SJCRH30 (cell line): ENCODE measurements at regions not wholly inside any gene's neighbourhood (a gene's known extent, or its start where the extent isn't known, plus 50 kb on each side); places are given as distances from the start of the nearest gene placed in this dataset.
"Not testable (repeated sequence)": the region's sequence is repeated elsewhere in the genome, so short reads cannot be mapped to it uniquely, and the experiment has no call there.

Experiments
- DNase-seq, 2 experiments: peaks; one replicate each; pipeline ENCODE4 v3.0.0-alpha.2; 2015 to 2020
- H3K27ac ChIP-seq: fragments of 250-450 bp; sonication (Bioruptor Pico); 2 replicates; pipeline ENCODE4 v1.5.1; 2020; ENCODE audit warnings: mild to moderate bottlenecking, moderate library complexity
- H3K27me3 ChIP-seq: fragments of 250-450 bp; sonication (Bioruptor Pico); 2 replicates; pipeline ENCODE4 v1.5.1; 2020; ENCODE audit warnings: mild to moderate bottlenecking, moderate library complexity
- H3K36me3 ChIP-seq: fragments of 250-450 bp; sonication (Bioruptor Pico); 2 replicates; pipeline ENCODE4 v1.5.1; 2020; ENCODE audit warnings: mild to moderate bottlenecking, moderate library complexity
- H3K4me1 ChIP-seq: fragments of 250-450 bp; sonication (Bioruptor Pico); 2 replicates; pipeline ENCODE4 v1.5.1; 2020; ENCODE audit warnings: mild to moderate bottlenecking, moderate library complexity
- H3K4me3 ChIP-seq: fragments of 250-450 bp; sonication (Bioruptor Pico); 2 replicates; pipeline ENCODE4 v1.5.1; 2020; ENCODE audit warnings: mild to moderate bottlenecking, moderate library complexity
- H3K9me3 ChIP-seq: fragments of 250-450 bp; sonication (Bioruptor Pico); replicated peaks from 2 replicates; pipeline ENCODE4 v1.5.1; 2020; ENCODE audit warnings: mild to moderate bottlenecking, moderate library complexity

DNA sequence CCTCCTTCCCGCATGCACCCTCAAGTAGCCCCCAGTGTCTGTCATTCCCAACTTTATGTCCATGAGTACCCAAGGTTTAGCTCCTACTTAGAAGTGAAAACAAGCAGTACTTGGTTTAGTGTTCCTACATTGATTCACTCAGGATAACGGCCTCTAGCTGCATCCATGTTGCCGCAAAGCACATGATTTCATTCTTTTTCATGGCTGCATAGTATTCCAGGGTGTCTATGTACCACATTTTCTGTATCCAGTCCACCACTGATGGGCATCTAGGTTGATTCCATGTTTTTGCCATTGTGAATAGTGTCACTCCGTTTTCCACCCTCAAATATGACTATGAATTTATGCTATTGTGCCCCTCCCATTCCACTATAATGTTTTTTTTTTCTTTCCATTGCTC lies 130.5 kb upstream of the MXRA5 start:
- H3K36me3 ChIP-seq = no peaks in the 10 kb centered on the region
- no peaks in the 10 kb centered on the region for H3K27me3 ChIP-seq
- no peaks in the 10 kb centered on the region for H3K9me3 ChIP-seq
- H3K27ac ChIP-seq = no peak overlapping the region
- no peak for DNase-seq
- no peaks in the 10 kb centered on the region for H3K4me1 ChIP-seq
- no peak overlapping the region for H3K4me3 ChIP-seq

DNA sequence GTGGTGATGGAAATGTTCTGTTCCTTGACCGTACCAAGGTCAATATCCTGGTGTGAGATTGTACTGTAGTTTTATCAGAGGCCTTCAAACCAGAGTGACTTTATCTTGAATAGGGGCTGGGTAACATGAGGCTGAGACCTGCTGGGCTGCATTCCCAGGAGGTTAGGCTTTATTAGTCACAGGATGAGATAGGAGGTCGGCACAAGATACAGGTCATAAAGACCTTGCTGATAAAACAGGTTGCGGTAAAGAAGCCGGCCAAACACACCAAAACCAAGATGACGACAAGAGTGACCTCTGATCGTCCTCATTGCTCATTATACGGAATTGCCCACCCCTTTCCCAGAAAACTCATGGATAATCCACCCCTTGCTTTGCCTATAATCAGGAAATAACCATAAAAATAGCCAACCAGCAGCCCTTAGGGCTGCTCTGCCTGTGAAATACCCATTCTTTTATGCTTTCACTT lies 123.8 kb upstream of the MXRA5 start:
- not testable (repeated sequence) for H3K4me3 ChIP-seq, H3K4me1 ChIP-seq, H3K36me3 ChIP-seq, H3K9me3 ChIP-seq, DNase-seq, H3K27me3 ChIP-seq, H3K27ac ChIP-seq

DNA sequence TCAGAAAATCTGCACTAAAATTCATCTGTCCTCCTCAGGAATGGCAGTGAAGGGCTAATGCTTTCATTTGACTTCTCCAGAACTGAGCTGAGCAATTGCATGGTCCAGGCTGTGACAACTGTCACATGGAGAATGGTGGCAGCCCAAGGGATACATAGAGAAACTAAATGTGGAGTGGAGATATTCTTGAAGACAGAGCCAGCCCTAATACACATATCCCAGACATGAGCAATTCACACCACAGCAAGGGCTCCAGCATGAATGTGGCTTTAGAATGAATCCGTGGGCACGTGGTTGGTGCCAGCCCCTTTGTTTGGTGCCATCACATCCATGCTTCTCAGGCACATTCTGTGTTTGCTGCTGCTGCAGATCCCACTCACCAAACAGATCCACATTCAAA lies 121.6 kb upstream of the MXRA5 start:
- H3K27ac ChIP-seq = no peak overlapping the region
- H3K9me3 ChIP-seq = no peaks in the 10 kb centered on the region
- H3K4me1 ChIP-seq = no peaks in the 10 kb centered on the region
- H3K36me3 ChIP-seq = no peaks in the 10 kb centered on the region
- DNase-seq = no peak
- no peaks in the 10 kb centered on the region for H3K27me3 ChIP-seq
- no peak overlapping the region for H3K4me3 ChIP-seq

DNA sequence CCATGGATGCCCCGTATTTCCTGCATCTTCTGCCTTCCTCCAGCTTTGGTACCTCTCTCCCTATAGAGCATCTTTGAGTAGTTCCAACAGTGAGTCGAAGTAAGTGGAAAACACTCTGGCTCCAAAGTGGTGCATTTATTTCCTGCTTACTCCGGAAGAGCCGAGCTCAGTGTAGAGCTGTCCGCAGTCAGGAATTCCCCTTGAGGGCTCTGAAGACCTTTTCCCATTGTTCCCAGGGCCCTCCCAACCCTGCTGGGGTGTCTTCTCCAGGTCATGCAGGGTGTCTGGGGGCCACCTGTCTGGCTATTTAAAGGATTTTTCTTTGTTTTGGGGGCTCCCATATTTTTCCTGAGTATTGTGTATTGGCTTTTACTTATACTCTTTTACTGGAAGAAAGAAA lies 118.6 kb upstream of the MXRA5 start:
- no peaks in the 10 kb centered on the region for H3K36me3 ChIP-seq
- H3K27me3 ChIP-seq = no peaks in the 10 kb centered on the region
- DNase-seq = no peak
- no peak overlapping the region for H3K27ac ChIP-seq
- no peak overlapping the region for H3K4me3 ChIP-seq
- no peaks in the 10 kb centered on the region for H3K9me3 ChIP-seq
- H3K4me1 ChIP-seq = no peaks in the 10 kb centered on the region

DNA sequence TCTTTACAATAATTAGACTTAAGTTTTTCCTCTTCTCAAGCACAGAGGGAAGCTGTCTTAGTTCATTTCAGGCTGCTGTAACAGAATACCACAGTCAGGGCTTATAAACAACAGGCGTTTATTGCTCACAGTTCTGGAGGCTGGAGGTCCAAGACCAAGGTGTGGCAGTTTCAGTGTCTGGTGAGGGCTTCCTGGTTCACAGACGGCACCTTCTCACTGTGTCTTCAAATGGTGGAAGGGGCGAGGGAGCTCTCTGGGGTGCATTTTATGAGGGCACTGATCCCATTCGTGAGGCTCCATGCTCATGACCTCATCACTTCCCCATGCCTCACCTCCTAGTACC lies 115.7 kb upstream of the MXRA5 start:
- Histone ChIP-seq H3K4me3 (no peak overlapping the region), H3K9me3 (no peaks in the 10 kb centered on the region), H3K27ac (no peak overlapping the region), H3K27me3 (no peaks in the 10 kb centered on the region), H3K4me1 (no peaks in the 10 kb centered on the region), H3K36me3 (no peaks in the 10 kb centered on the region)
- DNase-seq = no peak

DNA sequence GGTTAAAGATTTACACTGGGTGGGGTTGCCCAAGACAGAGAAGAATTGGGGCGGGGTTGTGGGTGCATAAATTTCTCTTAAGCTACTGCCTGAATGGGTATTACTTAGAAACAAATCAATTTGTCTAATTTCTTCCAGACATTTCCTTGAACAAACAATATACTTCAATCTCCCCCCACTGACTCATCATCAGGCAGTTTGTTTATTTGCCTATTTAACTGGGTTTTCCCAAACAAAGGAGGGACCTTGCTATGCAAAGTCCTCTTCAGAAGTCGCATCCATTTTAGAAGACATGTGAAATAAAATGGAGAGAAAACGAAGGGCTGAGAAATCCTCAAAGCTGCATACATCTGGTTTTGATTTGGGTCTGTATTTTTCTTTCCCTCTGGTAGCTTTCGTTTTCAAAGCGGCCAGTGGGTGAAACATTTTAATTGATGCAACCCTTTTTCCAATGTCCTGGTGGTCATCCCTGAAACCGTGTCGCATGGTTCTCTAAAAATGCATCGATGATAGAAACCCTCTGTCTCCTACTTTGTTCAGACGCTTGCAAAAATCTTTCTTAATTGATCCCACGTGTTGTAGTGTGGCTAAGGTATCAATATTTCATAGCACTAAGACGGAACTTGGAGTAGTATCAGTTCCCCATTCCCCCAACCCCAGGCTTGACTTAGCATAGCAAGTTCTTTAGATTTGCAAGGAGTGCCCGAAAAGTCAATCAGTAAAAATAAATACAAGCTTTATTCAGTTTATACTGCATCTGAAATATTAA lies 115.1 kb upstream of the MXRA5 start:
- Histone ChIP-seq H3K4me3 (no peak overlapping the region), H3K4me1 (no peaks in the 10 kb centered on the region), H3K27ac (no peak overlapping the region), H3K9me3 (no peaks in the 10 kb centered on the region), H3K27me3 (no peaks in the 10 kb centered on the region), H3K36me3 (no peaks in the 10 kb centered on the region)
- DNase-seq = no peak

DNA sequence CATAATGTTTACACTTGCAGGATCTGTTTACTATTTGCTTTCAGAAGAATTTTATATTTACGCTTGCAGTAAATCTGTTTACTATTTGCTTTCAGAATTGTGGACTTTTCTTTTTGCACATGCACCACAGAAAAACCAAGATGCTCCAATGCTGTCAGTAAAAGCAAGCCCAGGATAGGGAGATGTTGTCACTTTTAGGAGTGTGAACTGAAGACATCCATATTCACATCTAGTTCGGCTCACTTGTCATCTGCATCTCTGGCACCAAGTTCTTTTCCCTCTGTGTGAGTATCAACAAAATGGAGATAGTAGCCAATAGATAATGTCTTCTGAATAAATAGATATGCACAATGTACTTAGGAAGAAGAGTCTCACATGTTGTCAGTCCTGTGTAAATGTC lies 109.3 kb upstream of the MXRA5 start:
- DNase-seq = no peak
- Histone ChIP-seq H3K4me1 (peaks cover 10% of the 10 kb centered on the region), H3K4me3 (no peak overlapping the region), H3K27ac (no peak overlapping the region), H3K9me3 (peaks cover 3% of the 10 kb centered on the region), H3K36me3 (no peaks in the 10 kb centered on the region), H3K27me3 (no peaks in the 10 kb centered on the region)

DNA sequence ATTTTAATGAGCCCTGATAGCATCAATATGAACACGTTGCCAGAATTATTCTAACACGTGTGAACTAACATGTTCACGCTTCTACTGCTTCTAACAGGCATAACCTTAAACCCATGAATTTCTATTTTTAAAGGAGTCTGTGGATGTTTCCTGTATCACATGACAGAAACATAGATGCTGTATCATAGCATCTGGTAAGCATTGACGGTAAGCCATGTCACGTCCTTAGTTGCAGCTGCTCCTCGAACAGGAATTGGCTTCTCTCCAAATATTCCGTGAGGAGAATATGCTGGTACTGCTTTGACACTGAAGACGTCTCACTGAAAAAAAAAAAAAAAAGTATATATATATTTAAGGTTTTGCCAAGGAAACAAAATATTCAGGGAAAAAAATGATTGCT lies 105.1 kb upstream of the MXRA5 start:
- Histone ChIP-seq H3K4me1 (peaks cover 11% of the 10 kb centered on the region), H3K36me3 (no peaks in the 10 kb centered on the region), H3K9me3 (peaks cover 3% of the 10 kb centered on the region), H3K4me3 (no peak overlapping the region; the same call in 1 of the 2 replicates), H3K27ac (peak overlapping the region; percentile 57), H3K27me3 (no peaks in the 10 kb centered on the region)
- peak; percentile 49 to 81 for DNase-seq

DNA sequence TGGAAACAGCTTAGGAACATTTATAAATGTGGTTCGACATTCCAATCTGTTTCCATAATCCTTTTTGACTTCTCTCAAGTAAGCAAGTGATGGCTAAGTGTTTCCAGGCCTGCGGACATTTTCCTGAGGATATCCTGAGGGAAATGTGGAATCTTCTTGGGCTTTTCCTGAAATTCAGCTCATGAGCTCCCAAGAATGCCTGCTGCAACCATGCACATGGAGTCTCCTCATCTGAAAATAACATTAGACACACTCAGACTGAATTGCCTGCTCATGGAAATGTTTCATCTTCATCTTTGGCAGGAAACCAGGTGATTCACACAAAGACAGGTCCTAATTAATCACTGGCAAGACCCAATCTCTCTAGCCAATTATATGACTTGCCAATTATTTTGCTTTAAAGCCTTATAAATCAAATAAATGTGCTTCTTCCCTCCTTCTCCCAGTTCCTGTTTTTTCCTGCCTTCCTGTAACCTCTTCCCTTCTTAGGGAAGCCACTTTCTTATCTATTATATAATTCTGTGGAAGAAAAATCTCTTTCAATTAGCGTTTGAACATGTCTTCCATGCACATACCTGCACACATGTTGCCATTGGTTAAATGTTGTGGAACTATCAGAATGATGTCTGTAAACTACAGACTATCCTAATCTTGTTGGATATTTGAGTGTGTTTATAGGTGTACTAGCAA lies 104.6 kb upstream of the MXRA5 start:
- H3K4me3 ChIP-seq = no peak overlapping the region; the same call in 1 of the 2 replicates
- no peaks in the 10 kb centered on the region for H3K36me3 ChIP-seq
- H3K9me3 ChIP-seq = peaks cover 3% of the 10 kb centered on the region
- H3K4me1 ChIP-seq = peaks cover 11% of the 10 kb centered on the region
- peak overlapping the region; percentile 57 for H3K27ac ChIP-seq
- H3K27me3 ChIP-seq = no peaks in the 10 kb centered on the region
- no peak for DNase-seq

DNA sequence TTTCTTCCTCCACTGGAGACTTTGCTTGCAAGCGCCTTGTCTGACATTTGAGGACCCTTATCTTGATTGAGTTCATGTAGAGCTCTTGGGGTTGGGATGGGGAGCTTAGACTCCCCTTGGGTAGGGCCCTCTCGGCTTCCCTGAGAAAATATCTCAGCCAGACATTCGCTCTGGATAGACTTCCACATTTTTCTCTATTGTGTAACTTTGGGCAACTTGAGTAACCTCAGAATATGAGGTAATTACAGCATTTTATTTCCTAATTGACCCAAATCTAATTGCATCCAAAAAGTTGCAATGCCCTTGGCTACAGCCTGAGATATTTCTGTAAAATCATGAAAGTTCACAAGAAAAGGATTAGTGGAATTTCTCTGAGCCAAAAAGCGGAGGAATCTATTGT lies 102.8 kb upstream of the MXRA5 start:
- H3K4me3 ChIP-seq = no peak overlapping the region
- H3K4me1 ChIP-seq = peaks cover 11% of the 10 kb centered on the region
- no peak for DNase-seq
- no peaks in the 10 kb centered on the region for H3K36me3 ChIP-seq
- no peaks in the 10 kb centered on the region; the same call in 1 of the 2 replicates for H3K9me3 ChIP-seq
- H3K27ac ChIP-seq = no peak overlapping the region
- H3K27me3 ChIP-seq = no peaks in the 10 kb centered on the region

DNA sequence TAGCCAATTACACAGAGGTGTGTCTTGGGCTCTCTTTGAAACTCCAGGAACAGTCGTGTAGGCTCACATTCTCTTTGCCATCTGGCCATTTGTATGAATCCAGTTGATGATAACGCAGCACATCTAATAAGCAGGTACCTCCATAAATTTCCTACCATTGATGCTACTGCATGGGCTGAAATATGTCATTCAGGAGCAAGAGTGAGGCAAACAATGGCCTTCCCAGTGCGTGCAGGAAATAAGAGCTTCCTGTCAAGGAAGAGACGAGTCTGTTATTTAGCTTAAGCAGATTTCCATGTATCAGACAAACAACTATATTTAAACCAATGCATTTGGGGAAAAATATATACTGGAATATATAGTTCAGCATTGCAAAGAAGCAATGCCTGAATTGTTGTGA lies 102.1 kb upstream of the MXRA5 start:
- Histone ChIP-seq H3K4me3 (no peak overlapping the region), H3K27ac (no peak overlapping the region), H3K9me3 (no peaks in the 10 kb centered on the region; the same call in 1 of the 2 replicates), H3K36me3 (no peaks in the 10 kb centered on the region), H3K27me3 (no peaks in the 10 kb centered on the region), H3K4me1 (peaks cover 11% of the 10 kb centered on the region)
- no peak for DNase-seq

DNA sequence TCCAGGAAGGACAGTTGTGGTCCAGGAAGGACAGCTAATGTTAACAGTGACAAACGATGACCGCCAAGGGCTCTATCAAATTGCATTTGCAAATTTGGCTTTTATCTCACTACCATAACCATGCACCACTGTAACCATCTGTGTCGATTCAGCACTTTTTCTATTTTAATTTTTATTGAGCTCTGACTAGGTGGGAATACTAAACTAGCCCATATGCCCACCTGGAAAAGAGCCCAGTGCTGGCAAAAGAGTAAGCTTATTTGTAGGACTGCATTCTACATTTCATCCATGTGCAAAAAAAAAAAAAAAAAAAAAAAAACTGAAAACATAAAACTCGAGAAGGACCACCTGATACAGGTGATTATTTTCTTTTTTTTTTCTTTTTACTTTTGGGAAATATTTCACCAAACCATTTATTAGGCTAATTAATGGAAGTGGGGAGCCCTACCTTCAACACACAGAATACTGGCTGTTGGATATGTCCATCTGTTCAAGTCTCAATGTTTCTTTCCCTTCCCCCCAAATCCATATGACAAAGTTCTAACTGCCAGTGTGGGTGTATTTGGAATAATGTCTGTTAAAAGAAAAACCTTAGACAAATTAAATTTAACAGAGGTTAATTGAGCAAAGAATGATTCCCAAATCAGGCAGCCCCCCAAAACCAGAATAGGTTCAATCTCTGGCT lies 99.5 kb upstream of the MXRA5 start:
- Histone ChIP-seq H3K4me1 (peaks cover 2% of the 10 kb centered on the region), H3K36me3 (no peaks in the 10 kb centered on the region), H3K27ac (no peak overlapping the region), H3K9me3 (no peaks in the 10 kb centered on the region), H3K4me3 (no peak overlapping the region), H3K27me3 (no peaks in the 10 kb centered on the region)
- DNase-seq = no peak

DNA sequence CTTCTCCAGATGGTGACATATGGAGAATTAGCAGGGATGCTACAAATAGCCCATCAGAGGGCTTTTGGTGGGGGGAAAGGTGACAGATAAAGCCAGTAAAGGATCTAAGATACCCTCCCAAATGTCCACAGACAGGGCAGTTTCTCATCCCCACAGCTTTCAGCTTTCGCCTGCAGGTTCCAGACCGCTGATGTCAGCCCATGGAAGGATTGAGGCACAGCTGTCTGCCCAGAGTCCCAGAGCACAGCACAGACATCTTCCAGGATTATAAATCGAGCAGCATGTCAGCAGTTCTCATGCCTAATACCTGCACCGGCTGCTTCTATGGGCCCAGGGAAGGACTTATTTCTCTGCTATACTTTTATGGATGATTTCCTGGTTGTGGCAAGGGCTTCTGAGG lies 96.7 kb upstream of the MXRA5 start:
- Histone ChIP-seq H3K4me1 (no peaks in the 10 kb centered on the region), H3K4me3 (no peak overlapping the region), H3K36me3 (no peaks in the 10 kb centered on the region), H3K27me3 (no peaks in the 10 kb centered on the region), H3K27ac (no peak overlapping the region), H3K9me3 (no peaks in the 10 kb centered on the region)
- peak; percentile 44 to 56 for DNase-seq

DNA sequence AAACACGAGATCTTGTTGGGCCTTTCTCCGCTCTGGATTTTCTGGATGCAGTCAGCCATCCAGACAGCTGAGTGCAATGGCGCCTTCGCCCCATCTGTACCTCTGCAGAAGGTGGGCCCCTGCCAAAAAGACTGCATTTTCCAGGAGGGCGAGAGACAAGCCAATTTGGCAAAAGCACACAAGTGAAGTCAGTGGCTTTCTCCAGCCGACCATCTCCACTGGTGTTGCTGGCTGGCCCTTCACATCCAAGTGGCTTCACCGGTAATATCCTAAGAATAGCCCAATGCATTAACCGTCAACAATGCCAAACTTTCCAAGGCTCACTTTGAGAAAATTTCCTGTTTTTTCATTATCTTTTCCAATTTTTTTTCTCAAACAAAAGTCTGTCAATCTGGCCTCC lies 96.2 kb upstream of the MXRA5 start:
- Histone ChIP-seq H3K4me3 (no peak overlapping the region), H3K9me3 (no peaks in the 10 kb centered on the region), H3K27me3 (no peaks in the 10 kb centered on the region), H3K36me3 (no peaks in the 10 kb centered on the region), H3K4me1 (no peaks in the 10 kb centered on the region), H3K27ac (no peak overlapping the region)
- no peak for DNase-seq

DNA sequence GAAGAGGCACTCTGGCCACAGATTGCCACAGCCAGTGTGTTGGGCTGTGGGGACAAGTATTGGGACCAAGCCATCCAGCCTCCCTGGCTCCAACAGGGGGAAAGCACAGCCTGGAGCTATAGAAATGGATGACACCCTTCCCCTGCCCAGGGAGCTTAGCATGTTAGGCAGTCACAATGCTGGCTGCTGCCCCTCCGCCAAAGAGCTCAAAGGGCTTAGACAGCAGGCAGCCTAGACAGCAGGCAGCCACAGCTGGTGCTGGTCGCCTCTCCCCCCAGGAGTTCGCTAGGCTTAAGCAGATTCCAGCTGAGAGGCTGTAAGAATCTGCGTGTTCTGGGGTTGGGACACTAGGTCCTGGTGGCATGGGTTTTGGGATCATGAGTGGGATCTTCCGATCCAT lies 94.5 kb upstream of the MXRA5 start:
- Histone ChIP-seq H3K27me3 (no peaks in the 10 kb centered on the region), H3K9me3 (no peaks in the 10 kb centered on the region), H3K4me3 (no peak overlapping the region), H3K36me3 (no peaks in the 10 kb centered on the region), H3K27ac (no peak overlapping the region), H3K4me1 (no peaks in the 10 kb centered on the region)
- peak; percentile 9 for DNase-seq
